ENCODE measurements at regions not wholly inside any gene's neighbourhood (a gene's known extent, or its start where the extent isn't known, plus 50 kb on each side); places are given as distances from the start of the nearest gene placed in this dataset.
"Not testable (repeated sequence)": the region's sequence is repeated elsewhere in the genome, so short reads cannot be mapped to it uniquely, and the experiment has no call there.

DNA sequence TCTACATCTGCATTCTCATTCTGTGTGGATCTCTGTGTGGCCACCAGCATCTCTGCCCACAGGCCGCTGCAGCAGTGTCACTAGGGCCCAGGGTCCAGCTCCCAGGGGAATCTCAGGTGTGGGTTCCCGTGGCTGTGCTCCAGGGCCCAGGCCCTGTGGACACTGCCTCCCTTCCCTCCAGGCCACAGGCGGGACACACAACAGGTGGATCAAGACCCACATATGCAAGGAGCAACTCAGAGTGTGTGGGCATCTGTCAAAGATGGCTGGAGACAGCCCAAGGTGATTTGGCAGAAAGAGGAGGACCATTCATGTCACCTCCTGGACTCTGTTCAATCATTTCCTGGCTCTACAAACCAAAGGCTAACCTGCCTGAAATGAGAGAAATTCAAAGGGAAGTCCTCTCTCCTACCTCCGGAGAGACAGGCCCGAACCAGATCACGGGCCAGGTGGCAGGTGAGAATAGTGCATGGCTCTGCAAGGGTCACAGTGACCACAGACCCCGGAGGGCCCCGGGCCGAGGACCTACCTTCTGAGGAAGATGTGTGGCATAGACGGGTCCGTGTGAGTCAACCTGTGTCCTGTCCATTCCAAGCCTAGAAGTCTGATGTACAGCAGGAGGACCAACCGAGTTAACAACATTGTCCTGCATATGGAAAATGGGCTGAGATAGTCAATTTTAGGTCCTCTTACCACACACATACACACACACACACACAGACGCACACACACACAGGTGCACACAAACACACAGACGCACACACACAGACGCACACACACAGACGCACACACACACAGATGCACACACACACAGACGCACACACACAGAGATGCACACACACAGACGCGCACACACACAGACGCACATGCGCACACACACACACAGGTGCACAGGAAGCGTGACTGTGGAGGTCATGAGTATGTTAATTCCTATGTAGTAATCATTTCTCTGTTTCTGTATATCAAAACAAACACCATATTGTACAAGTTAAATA is 1068.5 kb downstream of the BRD1 start:
- DNase-seq (ENCODE audit: low spot score): no peak

DNA sequence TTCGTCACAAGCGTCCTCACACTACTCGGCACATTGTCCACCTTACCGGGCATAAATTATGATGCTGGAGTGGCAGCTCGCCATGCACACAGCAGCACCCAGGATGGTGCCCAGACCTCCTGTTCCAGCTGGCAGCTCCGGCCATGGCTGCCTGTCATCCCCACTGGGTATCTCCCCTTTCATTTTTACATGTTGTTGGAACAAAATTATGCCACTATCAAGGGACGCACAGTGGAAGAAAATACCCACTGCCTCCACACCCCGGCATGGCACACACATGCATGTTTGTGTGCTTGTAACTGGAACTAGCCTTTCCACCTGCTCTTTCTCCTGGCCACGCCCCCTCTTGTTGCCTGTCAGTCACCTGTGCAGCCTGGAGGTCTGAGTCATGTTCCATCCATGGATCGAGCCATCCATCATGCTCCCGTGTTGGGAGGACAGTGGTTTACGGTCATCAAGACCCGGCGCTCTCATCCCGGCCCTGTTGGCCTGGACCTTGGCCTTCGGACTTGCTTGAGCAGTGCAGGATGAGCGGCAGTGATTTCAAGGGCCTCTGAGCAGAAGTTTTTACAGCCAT is 1069.6 kb downstream of the BRD1 start:
- no peak for DNase-seq (ENCODE audit: low spot score)

DNA sequence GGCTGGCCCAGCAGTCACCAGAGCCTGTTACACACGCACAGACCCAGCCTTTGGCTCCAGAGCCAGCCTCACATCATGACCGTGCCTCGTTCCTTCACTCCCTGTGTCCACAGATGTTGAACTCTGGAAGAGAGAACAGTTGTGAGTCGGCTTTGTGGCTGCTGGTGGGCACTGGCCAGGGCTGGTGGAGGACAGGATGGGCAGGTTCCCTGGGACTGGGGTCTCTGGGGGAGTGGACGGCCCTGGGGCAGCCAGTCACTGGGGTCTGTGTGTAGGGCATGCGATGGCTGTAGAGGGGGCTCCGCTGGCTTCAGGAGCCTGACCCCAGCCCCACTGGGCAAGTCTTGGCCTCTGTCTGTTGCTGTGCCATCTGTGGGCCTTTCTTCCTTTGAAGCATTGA is 1070.1 kb downstream of the BRD1 start:
- DNase-seq (ENCODE audit: low spot score): no peak

DNA sequence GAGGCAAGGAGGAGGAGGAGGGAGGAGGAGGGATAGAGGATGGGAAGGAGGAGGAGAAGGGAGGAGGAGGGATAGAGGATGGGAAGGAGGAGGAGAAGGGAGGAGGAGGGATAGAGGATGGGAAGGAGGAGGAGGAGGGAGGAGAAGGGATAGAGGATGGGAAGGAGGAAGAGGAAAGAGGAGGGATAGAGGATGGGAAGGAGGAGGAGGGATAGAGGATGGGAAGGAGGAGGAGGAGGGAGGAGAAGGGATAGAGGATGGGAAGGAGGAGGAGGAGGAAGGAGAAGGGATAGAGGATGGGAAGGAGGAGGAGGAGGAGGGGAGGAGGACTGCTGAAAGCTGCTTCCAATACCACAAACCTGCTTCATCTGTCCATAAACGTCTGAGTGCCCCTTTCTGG is 1070.5 kb downstream of the BRD1 start:
- DNase-seq (ENCODE audit: low spot score): not testable (repeated sequence)

DNA sequence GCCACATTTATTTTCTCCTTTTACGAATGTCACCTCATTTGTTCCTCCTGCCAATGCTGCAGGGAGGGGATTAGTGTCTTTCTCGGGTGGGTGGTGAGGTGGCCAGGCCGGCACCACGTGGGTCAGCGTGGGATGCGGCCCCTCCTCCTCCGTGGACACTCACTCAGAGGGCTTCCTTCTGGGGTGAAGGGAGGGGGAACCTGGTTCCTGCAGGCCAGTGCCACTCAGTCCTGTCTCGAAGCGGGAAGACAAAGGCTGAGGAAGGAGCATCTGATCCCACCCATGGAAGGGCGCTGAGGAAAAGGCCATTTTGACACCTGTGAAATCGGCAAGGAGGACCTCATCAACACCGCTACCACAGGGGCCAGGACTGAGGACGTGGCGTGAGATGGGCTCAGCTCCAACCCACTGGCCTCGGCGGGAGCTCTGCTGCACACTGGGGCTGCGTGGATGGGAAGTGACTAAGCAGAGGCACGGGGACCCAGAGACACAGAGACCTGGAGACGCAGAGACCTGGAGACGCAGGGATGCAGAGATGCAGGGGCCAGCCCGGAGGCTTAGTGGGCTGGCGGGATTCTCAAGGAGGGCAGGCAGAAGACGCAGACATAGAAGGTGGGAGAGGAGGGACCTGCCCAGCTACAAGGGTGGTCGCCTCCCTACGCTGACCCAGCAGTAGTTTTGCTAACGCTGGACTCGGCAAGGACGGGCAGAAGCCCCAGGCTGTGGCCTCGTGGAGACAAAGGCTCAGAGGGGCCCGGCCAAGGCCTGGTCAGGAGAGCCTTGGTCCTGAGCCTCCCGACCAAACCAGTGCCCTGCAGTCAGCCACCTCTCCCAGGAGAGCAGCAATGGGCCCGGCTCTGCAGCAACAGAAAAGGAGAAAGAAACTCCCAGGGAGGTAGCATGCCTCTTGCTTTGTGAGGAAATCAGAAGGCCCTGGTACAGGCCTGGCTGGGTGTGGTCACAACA is 1071.2 kb downstream of the BRD1 start:
- no peak for DNase-seq (ENCODE audit: low spot score)

- no peak for DNase-seq (ENCODE audit: low spot score)
These were observed 1072.4 kb downstream of the BRD1 start for GRCh38 chr22:48755059-48755949.

DNA sequence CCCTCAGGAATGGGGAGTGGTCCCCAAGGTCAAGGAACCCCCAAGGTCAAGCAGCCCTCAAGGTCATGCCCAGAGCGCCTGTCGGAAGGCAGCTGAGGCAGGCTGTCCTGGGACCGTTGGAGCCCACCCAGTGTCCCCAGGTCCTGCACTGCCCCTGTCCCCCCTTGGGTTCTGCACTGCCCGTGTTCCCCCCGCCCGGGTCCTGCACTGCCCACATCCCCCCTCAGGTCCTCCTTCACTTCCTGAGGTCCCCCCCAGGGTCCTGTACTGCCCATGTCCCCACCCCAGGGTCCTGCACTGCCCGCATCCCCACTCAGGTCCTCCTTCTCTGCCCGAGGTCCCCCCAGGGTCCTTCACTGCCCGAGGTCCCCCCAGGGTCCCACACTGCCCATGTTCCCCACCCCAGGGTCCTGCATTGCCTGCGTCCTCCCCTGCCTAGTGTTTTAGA is 1073.0 kb downstream of the BRD1 start:
- no peak for DNase-seq (ENCODE audit: low spot score)

DNA sequence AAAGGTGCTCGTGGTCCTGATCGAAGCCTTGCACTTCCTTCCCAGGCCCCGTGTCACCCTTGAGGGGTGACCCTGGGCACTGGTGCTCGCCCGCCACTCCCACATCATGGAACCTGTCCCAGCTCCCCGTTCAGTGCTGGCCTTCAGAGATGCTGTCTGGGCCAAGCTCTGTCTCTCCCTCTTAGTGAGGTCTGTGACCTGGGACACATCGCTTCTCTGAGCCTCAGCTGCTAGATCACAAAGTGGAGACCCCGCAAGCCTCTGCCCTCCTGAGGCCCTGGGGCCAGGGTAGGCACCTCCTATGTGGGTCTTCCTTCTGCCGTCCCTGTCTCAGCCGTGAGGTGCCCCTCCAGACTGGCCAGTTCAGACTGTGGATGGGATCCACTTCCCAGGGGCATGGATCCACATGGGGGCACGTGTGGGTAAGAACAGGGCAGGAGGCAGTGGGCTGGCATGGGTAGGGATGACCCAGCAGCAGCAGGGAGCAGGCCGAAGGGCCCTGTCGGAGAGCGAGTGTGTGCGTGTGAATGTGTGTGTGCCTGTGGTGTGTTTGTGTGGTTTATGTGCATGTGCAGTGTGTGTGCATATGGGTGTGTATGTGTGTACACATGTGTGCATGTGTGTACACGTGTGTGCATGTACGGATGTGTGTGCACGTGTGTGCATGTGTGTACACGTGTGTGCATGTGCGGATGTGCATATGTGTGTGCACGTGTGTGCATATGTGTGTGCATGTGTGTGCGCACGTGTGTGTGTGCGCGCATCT is 1073.7 kb downstream of the BRD1 start:
- DNase-seq (ENCODE audit: low spot score): no peak

GRCh38 chr22:48753381-48753730 is 1074.3 kb downstream of the BRD1 start:
- DNase-seq (ENCODE audit: low spot score): no peak

DNA sequence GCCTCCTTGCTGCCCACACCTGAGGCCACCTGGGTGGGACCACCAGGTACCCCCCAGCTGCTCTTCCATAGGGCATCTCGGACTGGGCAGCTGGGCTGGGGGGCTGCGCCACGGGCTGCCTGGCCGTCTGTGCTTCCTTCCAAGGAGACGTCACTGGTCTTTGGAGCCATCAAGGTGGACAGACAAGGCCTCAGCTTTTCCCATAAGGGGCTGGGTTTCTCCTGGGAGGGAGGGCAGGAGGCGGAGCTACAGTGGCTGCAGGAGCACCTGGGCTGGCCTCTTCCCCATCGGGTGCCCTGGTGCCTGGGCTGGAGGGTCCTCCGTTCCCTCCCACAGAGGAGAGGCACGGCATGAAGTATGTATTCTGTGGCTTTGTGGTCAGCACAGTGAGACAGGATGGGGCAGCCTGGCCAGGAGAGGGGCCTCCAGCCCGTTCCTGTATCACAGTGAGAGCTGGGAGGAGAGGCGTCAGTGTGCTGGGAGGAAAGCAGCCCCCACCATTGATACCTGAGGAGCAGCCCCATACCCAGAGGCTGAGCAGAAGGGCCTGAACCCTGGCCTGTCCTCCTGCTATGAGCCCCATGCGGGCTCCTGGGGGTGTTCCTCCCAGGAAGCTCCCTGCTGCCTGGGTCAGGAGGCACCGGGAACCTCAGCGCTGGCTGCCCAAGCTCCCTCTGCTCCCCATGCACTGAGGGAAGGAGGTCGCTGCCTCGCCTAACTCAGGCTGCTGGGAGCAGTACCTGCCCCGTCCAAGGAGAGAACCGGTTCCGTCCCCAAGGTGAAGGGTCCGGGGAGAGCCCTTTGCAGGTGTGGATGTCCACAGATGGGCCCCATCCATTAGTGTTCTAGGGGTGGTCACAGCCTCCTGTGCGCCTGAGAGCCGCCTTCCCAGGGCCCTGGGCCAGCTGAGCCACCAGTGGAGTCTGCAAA is 1075.0 kb downstream of the BRD1 start:
- DNase-seq (ENCODE audit: low spot score): no peak

GRCh38 chr22:48751539-48752437 is 1075.9 kb downstream of the BRD1 start:
- DNase-seq (ENCODE audit: low spot score): no peak

DNA sequence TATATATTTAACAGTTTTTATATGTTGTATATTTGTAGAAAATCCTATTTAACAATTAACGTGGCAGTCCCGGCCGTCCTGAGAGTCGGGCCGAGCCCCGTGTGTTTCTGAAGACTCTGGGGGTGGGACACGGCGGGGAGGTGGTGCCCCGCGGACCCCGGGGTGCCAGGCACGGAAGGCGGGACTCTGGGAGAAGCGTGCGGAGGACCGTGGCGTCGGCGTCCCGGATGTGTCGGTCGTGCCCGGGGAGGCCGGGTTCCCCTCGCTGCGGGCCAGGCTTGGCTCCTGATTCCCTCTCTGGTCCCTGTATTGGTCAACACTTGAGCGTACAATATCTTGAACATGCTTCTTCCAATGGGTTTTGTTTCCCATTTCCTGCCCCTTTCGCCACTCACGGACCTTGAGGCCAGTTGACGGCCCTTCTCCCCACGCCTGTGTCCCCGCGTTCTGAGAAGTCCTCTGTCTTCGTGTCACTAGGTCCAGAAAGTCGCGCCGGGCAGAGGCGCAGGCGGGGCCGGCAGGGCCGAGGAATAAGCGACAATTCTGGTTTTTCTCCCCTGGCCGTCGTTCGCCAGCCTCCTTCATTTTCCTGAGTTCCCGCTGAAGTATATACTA is 1076.7 kb downstream of the BRD1 start:
- DNase-seq (ENCODE audit: low spot score): no peak

DNA sequence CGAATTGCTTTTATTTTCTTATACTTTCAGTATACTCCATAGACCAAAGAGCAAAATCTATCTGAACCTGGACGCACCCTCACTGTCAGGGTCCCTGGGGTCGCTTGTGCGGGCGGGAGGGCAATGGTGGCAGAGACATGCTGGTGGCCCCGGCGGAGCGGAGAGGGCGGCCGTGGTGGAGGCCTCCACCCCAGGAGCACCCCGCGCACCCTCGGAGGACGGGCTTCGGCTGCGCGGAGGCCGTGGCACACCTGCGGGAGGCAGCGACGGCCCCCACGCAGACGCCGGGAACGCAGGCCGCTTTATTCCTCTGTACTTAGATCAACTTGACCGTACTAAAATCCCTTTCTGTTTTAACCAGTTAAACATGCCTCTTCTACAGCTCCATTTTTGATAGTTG is 1077.4 kb downstream of the BRD1 start:
- no peak for DNase-seq (ENCODE audit: low spot score)

- DNase-seq (ENCODE audit: low spot score): no peak
These were observed 1078.0 kb downstream of the BRD1 start for GRCh38 chr22:48749555-48750227.

- no peak for DNase-seq (ENCODE audit: low spot score)
These were observed 1078.7 kb downstream of the BRD1 start for GRCh38 chr22:48748860-48749554.

GRCh38 chr22:48748113-48748859 is 1079.4 kb downstream of the BRD1 start:
- DNase-seq (ENCODE audit: low spot score): no peak

Measured in AG08396 (cell line).